ENCODE measurements at regions not wholly inside any gene's neighbourhood (a gene's known extent, or its start where the extent isn't known, plus 50 kb on each side); places are given as distances from the start of the nearest gene placed in this dataset.

- Mint-ChIP-seq H3K27me3 (ENCODE audit: low read depth) (no peaks in the 10 kb centered on the region), H3K4me3 (no peak overlapping the region), H3K27ac (no peak overlapping the region), H3K9me3 (peaks cover 15% of the 10 kb centered on the region), H3K36me3 (no peaks in the 10 kb centered on the region), H3K4me1 (peaks cover 14% of the 10 kb centered on the region)
- no peak for DNase-seq (ENCODE audit: low spot score in 2 of 2, unreplicated experiment in 2 of 2)
- TF ChIP-seq, protein P1, sequence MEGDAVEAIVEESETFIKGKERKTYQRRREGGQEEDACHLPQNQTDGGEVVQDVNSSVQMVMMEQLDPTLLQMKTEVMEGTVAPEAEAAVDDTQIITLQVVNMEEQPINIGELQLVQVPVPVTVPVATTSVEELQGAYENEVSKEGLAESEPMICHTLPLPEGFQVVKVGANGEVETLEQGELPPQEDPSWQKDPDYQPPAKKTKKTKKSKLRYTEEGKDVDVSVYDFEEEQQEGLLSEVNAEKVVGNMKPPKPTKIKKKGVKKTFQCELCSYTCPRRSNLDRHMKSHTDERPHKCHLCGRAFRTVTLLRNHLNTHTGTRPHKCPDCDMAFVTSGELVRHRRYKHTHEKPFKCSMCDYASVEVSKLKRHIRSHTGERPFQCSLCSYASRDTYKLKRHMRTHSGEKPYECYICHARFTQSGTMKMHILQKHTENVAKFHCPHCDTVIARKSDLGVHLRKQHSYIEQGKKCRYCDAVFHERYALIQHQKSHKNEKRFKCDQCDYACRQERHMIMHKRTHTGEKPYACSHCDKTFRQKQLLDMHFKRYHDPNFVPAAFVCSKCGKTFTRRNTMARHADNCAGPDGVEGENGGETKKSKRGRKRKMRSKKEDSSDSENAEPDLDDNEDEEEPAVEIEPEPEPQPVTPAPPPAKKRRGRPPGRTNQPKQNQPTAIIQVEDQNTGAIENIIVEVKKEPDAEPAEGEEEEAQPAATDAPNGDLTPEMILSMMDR (IDR thresholded peaks at IDR 0.05; ENCODE audit: unreplicated experiment), result no peak
Measured at GRCh38 chr12:65756956-65757511, 67.2 kb upstream of the HMGA2 start.

- Mint-ChIP-seq H3K36me3 (no peaks in the 10 kb centered on the region), H3K4me1 (peaks cover 14% of the 10 kb centered on the region), H3K9me3 (peaks cover 15% of the 10 kb centered on the region), H3K4me3 (no peak overlapping the region), H3K27me3 (ENCODE audit: low read depth) (no peaks in the 10 kb centered on the region), H3K27ac (no peak overlapping the region)
- TF ChIP-seq, protein P1 (IDR thresholded peaks at IDR 0.05; ENCODE audit: unreplicated experiment), result no peak
- no peak for DNase-seq (ENCODE audit: low spot score in 2 of 2, unreplicated experiment in 2 of 2)
Measured at GRCh38 chr12:65758401-65758800, 65.9 kb upstream of the HMGA2 start.

- TF ChIP-seq, protein P1 (IDR thresholded peaks at IDR 0.05; ENCODE audit: unreplicated experiment), result no peak
- no peak overlapping the region for H3K4me3 Mint-ChIP-seq
- peaks cover 15% of the 10 kb centered on the region for H3K9me3 Mint-ChIP-seq
- no peaks in the 10 kb centered on the region for H3K27me3 Mint-ChIP-seq (ENCODE audit: low read depth)
- no peak overlapping the region for H3K27ac Mint-ChIP-seq
- no peaks in the 10 kb centered on the region for H3K36me3 Mint-ChIP-seq
- H3K4me1 Mint-ChIP-seq, result peaks cover 8% of the 10 kb centered on the region
- no peak for DNase-seq (ENCODE audit: low spot score in 2 of 2, unreplicated experiment in 2 of 2)
Measured at GRCh38 chr12:65759735-65760134, 64.5 kb upstream of the HMGA2 start.

DNA sequence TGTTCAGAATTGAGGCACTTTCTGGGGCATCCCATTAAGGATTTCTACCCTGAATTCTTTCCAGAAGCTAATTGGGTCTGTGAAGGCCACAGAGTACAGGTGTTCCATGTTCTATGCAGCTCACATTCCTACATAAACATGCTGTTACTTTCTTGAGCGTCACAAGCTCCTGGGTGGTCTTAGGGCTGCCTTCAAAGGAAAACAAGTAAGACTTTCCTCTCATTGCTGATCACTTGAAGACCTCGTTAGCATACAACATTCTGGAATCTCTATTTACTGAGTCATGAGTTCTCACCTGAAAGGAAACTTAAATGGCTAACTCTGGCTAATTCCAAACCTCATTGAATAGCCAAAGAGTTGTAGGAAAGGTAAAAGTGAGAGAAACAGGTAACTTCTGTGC lies 63.0 kb upstream of the HMGA2 start:
- no peak overlapping the region for H3K27ac Mint-ChIP-seq
- TF ChIP-seq, protein P1 (IDR thresholded peaks at IDR 0.05; ENCODE audit: unreplicated experiment), result no peak
- no peak for DNase-seq (ENCODE audit: low spot score in 2 of 2, unreplicated experiment in 2 of 2)
- no peaks in the 10 kb centered on the region for H3K27me3 Mint-ChIP-seq (ENCODE audit: low read depth)
- H3K4me1 Mint-ChIP-seq, result peaks cover 2% of the 10 kb centered on the region
- H3K9me3 Mint-ChIP-seq, result peaks cover 15% of the 10 kb centered on the region
- H3K36me3 Mint-ChIP-seq, result no peaks in the 10 kb centered on the region
- H3K4me3 Mint-ChIP-seq, result no peak overlapping the region

DNA sequence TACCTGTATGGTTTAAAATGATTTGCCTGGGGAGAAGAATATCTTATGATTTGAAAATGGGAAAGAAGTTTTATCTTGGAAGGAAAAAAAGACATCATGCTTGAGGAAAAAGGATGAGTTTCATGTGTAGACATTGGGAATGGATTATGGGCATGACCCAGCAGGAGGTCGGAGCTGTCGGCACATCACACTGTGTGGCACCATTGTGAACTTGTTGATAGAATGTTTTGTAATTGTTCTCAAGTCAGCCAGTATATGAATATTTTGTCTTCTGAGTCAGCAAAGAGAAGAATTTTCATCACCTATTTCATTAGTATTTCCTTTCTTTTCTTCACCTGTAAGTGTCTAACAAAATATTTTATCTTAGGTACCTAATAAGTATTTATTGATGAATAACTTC lies 60.0 kb upstream of the HMGA2 start:
- Mint-ChIP-seq H3K27ac (no peak overlapping the region), H3K4me1 (peaks cover 4% of the 10 kb centered on the region), H3K9me3 (peaks cover 13% of the 10 kb centered on the region), H3K4me3 (no peak overlapping the region), H3K36me3 (no peaks in the 10 kb centered on the region), H3K27me3 (ENCODE audit: low read depth) (no peaks in the 10 kb centered on the region)
- DNase-seq (ENCODE audit: low spot score in 2 of 2, unreplicated experiment in 2 of 2), result no peak
- TF ChIP-seq, protein P1 (IDR thresholded peaks at IDR 0.05; ENCODE audit: unreplicated experiment), result no peak

GRCh38 chr12:65765436-65765813 lies 58.9 kb upstream of the HMGA2 start:
- Mint-ChIP-seq H3K27ac (peak overlapping the region; percentile 28), H3K4me3 (no peak overlapping the region), H3K4me1 (peaks cover 4% of the 10 kb centered on the region), H3K9me3 (peaks cover 2% of the 10 kb centered on the region), H3K36me3 (no peaks in the 10 kb centered on the region), H3K27me3 (ENCODE audit: low read depth) (no peaks in the 10 kb centered on the region)
- DNase-seq (ENCODE audit: low spot score in 2 of 2, unreplicated experiment in 2 of 2), result no peak
- TF ChIP-seq, protein P1 (IDR thresholded peaks at IDR 0.05; ENCODE audit: unreplicated experiment), result no peak

All from mesothelial cell of epicardium (in vitro differentiated cells).